Breast epithelium (tissue), 3 donors: ENCODE measurements at regions not wholly inside any gene's neighbourhood (a gene's known extent, or its start where the extent isn't known, plus 50 kb on each side); places are given as distances from the start of the nearest gene placed in this dataset.

Source experiments
- POLR2A ChIP-seq: fragments of 450-650 bp; IDR thresholded peaks from one replicate; pipeline ENCODE4 v1.6.1; 2016; ENCODE audit warnings: antibody characterized with exemption, mild to moderate bottlenecking, moderate library complexity
- POLR2AphosphoS5 ChIP-seq, 3 donors: sonication (generic); formaldehyde crosslinking; IDR thresholded peaks; one replicate each; pipeline ENCODE4 v1.6.1; 2017; ENCODE audit warnings: antibody characterized with exemption in 3 of 3
- TF ChIP-seq, protein P1 (sequence below), 3 donors: fragments of 450-650 bp; IDR thresholded peaks; one replicate each; pipeline ENCODE4 v1.5.1; 2016 to 2017; ENCODE audit warnings: antibody characterized with exemption in 3 of 3, mild to moderate bottlenecking in 3 of 3, moderate library complexity in 3 of 3

DNA sequence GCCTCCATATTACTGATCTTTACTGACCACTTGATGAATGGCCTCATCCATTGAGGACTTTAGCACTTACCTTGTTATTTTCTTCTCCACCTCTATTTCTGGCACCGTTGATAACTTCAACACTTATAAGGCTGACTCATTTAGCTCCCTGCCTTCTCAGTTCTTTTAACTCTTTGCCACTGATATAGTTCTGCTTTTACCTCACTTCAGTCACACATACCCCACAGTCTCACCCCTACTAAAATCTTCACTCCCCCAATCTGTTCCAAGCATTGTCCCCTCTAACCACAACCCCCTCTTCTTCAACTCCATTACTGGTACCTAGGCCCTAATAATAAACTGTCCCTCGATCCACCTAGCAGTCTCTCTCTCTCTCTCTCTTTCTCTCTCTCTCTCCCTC lies 141.0 kb downstream of the PAH start:
- TF ChIP-seq, protein P1, sequence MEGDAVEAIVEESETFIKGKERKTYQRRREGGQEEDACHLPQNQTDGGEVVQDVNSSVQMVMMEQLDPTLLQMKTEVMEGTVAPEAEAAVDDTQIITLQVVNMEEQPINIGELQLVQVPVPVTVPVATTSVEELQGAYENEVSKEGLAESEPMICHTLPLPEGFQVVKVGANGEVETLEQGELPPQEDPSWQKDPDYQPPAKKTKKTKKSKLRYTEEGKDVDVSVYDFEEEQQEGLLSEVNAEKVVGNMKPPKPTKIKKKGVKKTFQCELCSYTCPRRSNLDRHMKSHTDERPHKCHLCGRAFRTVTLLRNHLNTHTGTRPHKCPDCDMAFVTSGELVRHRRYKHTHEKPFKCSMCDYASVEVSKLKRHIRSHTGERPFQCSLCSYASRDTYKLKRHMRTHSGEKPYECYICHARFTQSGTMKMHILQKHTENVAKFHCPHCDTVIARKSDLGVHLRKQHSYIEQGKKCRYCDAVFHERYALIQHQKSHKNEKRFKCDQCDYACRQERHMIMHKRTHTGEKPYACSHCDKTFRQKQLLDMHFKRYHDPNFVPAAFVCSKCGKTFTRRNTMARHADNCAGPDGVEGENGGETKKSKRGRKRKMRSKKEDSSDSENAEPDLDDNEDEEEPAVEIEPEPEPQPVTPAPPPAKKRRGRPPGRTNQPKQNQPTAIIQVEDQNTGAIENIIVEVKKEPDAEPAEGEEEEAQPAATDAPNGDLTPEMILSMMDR (IDR thresholded peaks at IDR 0.05), result no peak
- TF ChIP-seq POLR2AphosphoS5 (IDR thresholded peaks at IDR 0.05) (no peak), POLR2A (no peak)
